Endothelial cell of umbilical vein (primary cell): ENCODE measurements at regions not wholly inside any gene's neighbourhood (a gene's known extent, or its start where the extent isn't known, plus 50 kb on each side); places are given as distances from the start of the nearest gene placed in this dataset.
"Not testable (repeated sequence)": the region's sequence is repeated elsewhere in the genome, so short reads cannot be mapped to it uniquely, and the experiment has no call there.

ENCODE experiments used
- EZH2 ChIP-seq: IDR thresholded peaks from 2 replicates; pipeline ENCODE4 v1.6.1; 2012; ENCODE audit warnings: borderline replicate concordance, low read depth, mild to moderate bottlenecking, moderate library complexity, low read length, inconsistent platforms; ENCODE audit not compliant: severe bottlenecking
- MYC ChIP-seq: IDR thresholded peaks from one replicate; pipeline ENCODE4 v1.6.1; 2011; ENCODE audit warnings: mild to moderate bottlenecking, low read depth, low read length
- POLR2A ChIP-seq: IDR thresholded peaks from 2 replicates; pipeline ENCODE4 v1.6.1; 2012; ENCODE audit warnings: low read depth, mild to moderate bottlenecking, control low read depth, low read length
- POLR2AphosphoS5 ChIP-seq: IDR thresholded peaks from 2 replicates; pipeline ENCODE4 v1.6.1; 2012; ENCODE audit warnings: low read depth, mild to moderate bottlenecking, control low read depth, low read length, moderate library complexity; ENCODE audit not compliant: insufficient read depth
- TF ChIP-seq, protein P1 (sequence below), 2 donors: IDR thresholded peaks; 1 replicate in 1 of 2; 2 replicates in 1 of 2; pipeline ENCODE4 v1.5.1; 2011; ENCODE audit warnings: low read length in 2 of 2, mild to moderate bottlenecking in 2 of 2, moderate library complexity in 2 of 2, control low read depth in 1 of 2, inconsistent platforms in 1 of 2, low read depth in 1 of 2; ENCODE audit not compliant: insufficient read depth in 1 of 2; ENCODE audit errors: extremely low read depth in 1 of 2

DNA sequence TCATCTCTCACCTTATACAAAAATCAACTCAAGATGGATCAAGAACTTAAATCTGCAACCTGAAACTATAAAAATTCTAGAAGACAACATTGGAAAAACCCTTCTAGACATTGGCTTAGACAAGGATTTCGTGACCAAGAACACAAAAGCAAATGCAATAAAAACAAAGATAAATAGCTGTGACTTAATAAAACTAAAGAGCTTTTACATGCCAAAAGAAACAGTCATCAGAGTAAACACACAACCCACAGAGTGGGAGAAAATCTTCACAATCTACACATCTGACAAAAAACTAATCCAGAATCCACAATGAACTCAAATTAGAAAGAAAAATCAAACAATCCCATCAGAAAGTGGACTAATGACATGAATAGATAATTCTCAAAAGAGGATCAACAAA, 532.4 kb downstream of the KIF20B start:
- TF ChIP-seq, protein P1, sequence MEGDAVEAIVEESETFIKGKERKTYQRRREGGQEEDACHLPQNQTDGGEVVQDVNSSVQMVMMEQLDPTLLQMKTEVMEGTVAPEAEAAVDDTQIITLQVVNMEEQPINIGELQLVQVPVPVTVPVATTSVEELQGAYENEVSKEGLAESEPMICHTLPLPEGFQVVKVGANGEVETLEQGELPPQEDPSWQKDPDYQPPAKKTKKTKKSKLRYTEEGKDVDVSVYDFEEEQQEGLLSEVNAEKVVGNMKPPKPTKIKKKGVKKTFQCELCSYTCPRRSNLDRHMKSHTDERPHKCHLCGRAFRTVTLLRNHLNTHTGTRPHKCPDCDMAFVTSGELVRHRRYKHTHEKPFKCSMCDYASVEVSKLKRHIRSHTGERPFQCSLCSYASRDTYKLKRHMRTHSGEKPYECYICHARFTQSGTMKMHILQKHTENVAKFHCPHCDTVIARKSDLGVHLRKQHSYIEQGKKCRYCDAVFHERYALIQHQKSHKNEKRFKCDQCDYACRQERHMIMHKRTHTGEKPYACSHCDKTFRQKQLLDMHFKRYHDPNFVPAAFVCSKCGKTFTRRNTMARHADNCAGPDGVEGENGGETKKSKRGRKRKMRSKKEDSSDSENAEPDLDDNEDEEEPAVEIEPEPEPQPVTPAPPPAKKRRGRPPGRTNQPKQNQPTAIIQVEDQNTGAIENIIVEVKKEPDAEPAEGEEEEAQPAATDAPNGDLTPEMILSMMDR (IDR thresholded peaks at IDR 0.05; ENCODE audit: extremely low read depth in 1 of 2, insufficient read depth in 1 of 2, low read depth in 1 of 2, low read length in 2 of 2) = not testable (repeated sequence)
- not testable (repeated sequence) for TF ChIP-seq POLR2AphosphoS5, POLR2A, MYC, EZH2
